SK-N-SH (cell line): ENCODE measurements at regions not wholly inside any gene's neighbourhood (a gene's known extent, or its start where the extent isn't known, plus 50 kb on each side); places are given as distances from the start of the nearest gene placed in this dataset.

Experiments used
- CHD2 ChIP-seq: fragments of 150-350 bp; IDR thresholded peaks from 2 replicates; pipeline ENCODE4 v1.6.1; 2018; ENCODE audit warnings: low read length; ENCODE audit not compliant: partially characterized antibody
- MAX ChIP-seq: IDR thresholded peaks from 2 replicates; pipeline ENCODE4 v1.4.0; 2012; ENCODE audit warnings: low read depth
- NFIC ChIP-seq: IDR thresholded peaks from 2 replicates; pipeline ENCODE4 v1.4.0; 2012; ENCODE audit warnings: borderline replicate concordance
- POLR2AphosphoS5 ChIP-seq: IDR thresholded peaks from 2 replicates; pipeline ENCODE4 v1.6.1; 2012; ENCODE audit warnings: low read depth, low read length

DNA sequence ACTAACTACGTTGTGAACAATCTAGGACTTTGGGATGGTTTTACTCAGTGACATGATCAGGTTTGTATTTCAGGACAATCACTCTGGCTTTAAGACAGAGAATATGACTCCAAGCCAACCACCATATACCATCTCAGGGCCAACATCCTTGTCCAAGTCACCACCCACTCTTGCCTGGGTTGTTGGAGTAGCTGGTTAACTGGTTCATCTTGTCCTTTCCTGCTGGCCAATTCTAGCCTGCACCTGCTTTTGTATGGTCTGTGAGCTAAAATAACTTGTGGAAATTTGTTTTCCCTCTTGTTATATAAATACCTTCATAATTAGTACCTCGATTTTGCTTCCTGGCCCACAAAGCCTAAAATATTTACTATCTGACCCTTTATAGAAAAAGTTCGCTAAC lies 306.8 kb upstream of the STT3B start:
- no peak for TF ChIP-seq CHD2
- TF ChIP-seq POLR2AphosphoS5, result no peak
- no peak for TF ChIP-seq MAX
- no peak for TF ChIP-seq NFIC
